ENCODE measurements at regions not wholly inside any gene's neighbourhood (a gene's known extent, or its start where the extent isn't known, plus 50 kb on each side); places are given as distances from the start of the nearest gene placed in this dataset.

GRCh38 chr6:6769466-6769865, 180.9 kb downstream of the LY86 start:
- no peaks in the 10 kb centered on the region for H3K27me3 ChIP-seq (ENCODE audit: control insufficient read depth in 2 of 2, insufficient read depth in 2 of 2, low read length in 2 of 2)
- Mint-ChIP-seq H3K27ac (no peak overlapping the region), H3K9me3 (peaks cover 0 to 11% (median 2%) of the 10 kb centered on the region in 7 donors), H3K36me3 (peaks cover 13 to 36% of the 10 kb centered on the region in 2 donors), H3K4me3 (no peak overlapping the region), H3K27me3 (ENCODE audit: low read depth in 3 of 3) (no peaks in the 10 kb centered on the region), H3K4me1 (peaks cover 18% of the 10 kb centered on the region)
- no peaks in the 10 kb centered on the region for H3K9me3 ChIP-seq (replicated peaks in 1 of 2; ENCODE audit: control insufficient read depth in 1 of 2, insufficient read depth in 1 of 2, low read length in 2 of 2)
- WGBS (ENCODE audit: insufficient coverage), result 100% methylated on average over 1 of the region's 1 CpG
- no peaks in the 10 kb centered on the region for H3K36me3 ChIP-seq (replicated peaks in 1 of 2; ENCODE audit: control insufficient read depth in 1 of 2, insufficient read depth in 2 of 2, low read length in 2 of 2)
- no peak overlapping the region for H3K4me2 ChIP-seq (replicated peaks; ENCODE audit: extremely low read depth, low read length, poor library complexity, severe bottlenecking)
- intact Hi-C loops (cut with micrococcal nuclease), result no loop called here
- H3K27ac ChIP-seq (ENCODE audit: low read depth in 1 of 2, low read length in 2 of 2), result no peak overlapping the region
- TF ChIP-seq, protein P1, sequence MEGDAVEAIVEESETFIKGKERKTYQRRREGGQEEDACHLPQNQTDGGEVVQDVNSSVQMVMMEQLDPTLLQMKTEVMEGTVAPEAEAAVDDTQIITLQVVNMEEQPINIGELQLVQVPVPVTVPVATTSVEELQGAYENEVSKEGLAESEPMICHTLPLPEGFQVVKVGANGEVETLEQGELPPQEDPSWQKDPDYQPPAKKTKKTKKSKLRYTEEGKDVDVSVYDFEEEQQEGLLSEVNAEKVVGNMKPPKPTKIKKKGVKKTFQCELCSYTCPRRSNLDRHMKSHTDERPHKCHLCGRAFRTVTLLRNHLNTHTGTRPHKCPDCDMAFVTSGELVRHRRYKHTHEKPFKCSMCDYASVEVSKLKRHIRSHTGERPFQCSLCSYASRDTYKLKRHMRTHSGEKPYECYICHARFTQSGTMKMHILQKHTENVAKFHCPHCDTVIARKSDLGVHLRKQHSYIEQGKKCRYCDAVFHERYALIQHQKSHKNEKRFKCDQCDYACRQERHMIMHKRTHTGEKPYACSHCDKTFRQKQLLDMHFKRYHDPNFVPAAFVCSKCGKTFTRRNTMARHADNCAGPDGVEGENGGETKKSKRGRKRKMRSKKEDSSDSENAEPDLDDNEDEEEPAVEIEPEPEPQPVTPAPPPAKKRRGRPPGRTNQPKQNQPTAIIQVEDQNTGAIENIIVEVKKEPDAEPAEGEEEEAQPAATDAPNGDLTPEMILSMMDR (IDR thresholded peaks at IDR 0.05), result no peak
- H3K4me3 ChIP-seq (replicated peaks in 1 of 3; ENCODE audit: low read depth in 2 of 3, low read length in 3 of 3), result no peak overlapping the region
- no peaks in the 10 kb centered on the region for H3K79me2 ChIP-seq (ENCODE audit: insufficient read depth, low read length)
- no peak for DNase-seq
- peaks cover 9 to 11% of the 10 kb centered on the region in 2 donors for H3K4me1 ChIP-seq (ENCODE audit: control insufficient read depth in 1 of 2, insufficient read depth in 2 of 2, low read length in 2 of 2)
- no peaks in the 10 kb centered on the region for H4K20me1 ChIP-seq (ENCODE audit: insufficient read depth, low read length)
- H2AFZ ChIP-seq (ENCODE audit: insufficient read depth, low read depth, low read length, poor library complexity, severe bottlenecking), result no peak overlapping the region
- H3K9ac ChIP-seq (ENCODE audit: insufficient read depth, low read length, poor library complexity, severe bottlenecking), result no peak overlapping the region

- Histone ChIP-seq H3K9me3 (replicated peaks in 1 of 2; ENCODE audit: control insufficient read depth in 1 of 2, insufficient read depth in 1 of 2, low read length in 2 of 2) (no peaks in the 10 kb centered on the region), H3K4me2 (replicated peaks; ENCODE audit: extremely low read depth, low read length, poor library complexity, severe bottlenecking) (no peak overlapping the region), H3K79me2 (ENCODE audit: insufficient read depth, low read length) (no peaks in the 10 kb centered on the region), H3K36me3 (replicated peaks in 1 of 2; ENCODE audit: control insufficient read depth in 1 of 2, insufficient read depth in 2 of 2, low read length in 2 of 2) (no peaks in the 10 kb centered on the region), H4K20me1 (ENCODE audit: insufficient read depth, low read length) (no peaks in the 10 kb centered on the region), H2AFZ (ENCODE audit: insufficient read depth, low read depth, low read length, poor library complexity, severe bottlenecking) (no peak overlapping the region), H3K4me3 (replicated peaks in 1 of 3; ENCODE audit: low read depth in 2 of 3, low read length in 3 of 3) (no peak overlapping the region), H3K4me1 (ENCODE audit: control insufficient read depth in 1 of 2, insufficient read depth in 2 of 2, low read length in 2 of 2) (peaks cover 6 to 9% of the 10 kb centered on the region in 2 donors), H3K27ac (ENCODE audit: low read depth in 1 of 2, low read length in 2 of 2) (peak overlapping the region; percentile 20 to 28), H3K9ac (ENCODE audit: insufficient read depth, low read length, poor library complexity, severe bottlenecking) (no peak overlapping the region), H3K27me3 (ENCODE audit: control insufficient read depth in 2 of 2, insufficient read depth in 2 of 2, low read length in 2 of 2) (no peaks in the 10 kb centered on the region)
- no CpG with 5 or more reads among the region's 1 CpG for WGBS (ENCODE audit: insufficient coverage)
- intact Hi-C loops (cut with micrococcal nuclease), result no loop called here
- peak in 2 of 3 donors; percentile 27 to 52 for DNase-seq
- Mint-ChIP-seq H3K27me3 (ENCODE audit: low read depth in 3 of 3) (no peaks in the 10 kb centered on the region), H3K9me3 (peaks cover 0 to 5% (median 0%) of the 10 kb centered on the region in 7 donors), H3K4me1 (peaks cover 10% of the 10 kb centered on the region), H3K4me3 (no peak overlapping the region), H3K36me3 (peaks cover 9 to 29% of the 10 kb centered on the region in 2 donors), H3K27ac (peak overlapping the region in 6 of 7 donors; percentile 30 to 87 (median 70))
- TF ChIP-seq, protein P1 (IDR thresholded peaks at IDR 0.05), result no peak
These were observed 182.9 kb downstream of the LY86 start for GRCh38 chr6:6771224-6771945.

All from CD14-positive monocyte (primary cell).